PC-9 (cell line): ENCODE measurements at regions not wholly inside any gene's neighbourhood (a gene's known extent, or its start where the extent isn't known, plus 50 kb on each side); places are given as distances from the start of the nearest gene placed in this dataset.

Experiments used
- CTCF ChIP-seq: fragments of 200-600 bp; sonication (generic); conservative IDR thresholded peaks from 2 replicates; pipeline ENCODE4 v1.6.1; 2017; ENCODE audit warnings: mixed run types, antibody characterized with exemption, mild to moderate bottlenecking, moderate library complexity
- EZH2 ChIP-seq: fragments of 200-600 bp; sonication (generic); IDR thresholded peaks from 2 replicates; pipeline ENCODE4 v1.8.0; 2017; ENCODE audit warnings: antibody characterized with exemption, low read depth

- TF ChIP-seq CTCF = no peak
- TF ChIP-seq EZH2 = no peak
Measured at GRCh38 chr22:25357606-25358420, 138.4 kb downstream of the CRYBB2 start.
